GM23338 (cell line): ENCODE measurements at regions not wholly inside any gene's neighbourhood (a gene's known extent, or its start where the extent isn't known, plus 50 kb on each side); places are given as distances from the start of the nearest gene placed in this dataset.

Experiments used
- ATAC-seq: fragments of 200-7000 bp; cut with Tn5 transposase; 3 replicates; pipeline ENCODE4 v1.9.1; 2020
- DNase-seq: peaks from one replicate; pipeline ENCODE4 v3.0.0-alpha.2; 2015; ENCODE audit warnings: low spot score
- H2AFZ ChIP-seq: fragments of 200-600 bp; sonication (generic); 2 replicates; pipeline ENCODE4 v1.8.0; 2016; ENCODE audit warnings: antibody characterized with exemption, mild to moderate bottlenecking, moderate library complexity
- H3F3A ChIP-seq: fragments of 200-600 bp; sonication (generic); replicated peaks from 2 replicates; pipeline ENCODE4 v1.8.0; 2017; ENCODE audit warnings: antibody characterized with exemption, mixed run types, low read depth
- H3K27ac ChIP-seq: fragments of 200-600 bp; sonication (generic); 2 replicates; pipeline ENCODE4 v1.6.1; 2016; ENCODE audit warnings: low read depth
- H3K27me3 ChIP-seq: fragments of 200-600 bp; sonication (generic); 2 replicates; pipeline ENCODE4 v1.8.0; 2016; ENCODE audit warnings: mild to moderate bottlenecking, mixed run types, moderate library complexity; ENCODE audit not compliant: insufficient read depth
- H3K36me3 ChIP-seq: fragments of 200-600 bp; sonication (generic); 2 replicates; pipeline ENCODE4 v1.8.0; 2016; ENCODE audit warnings: mild to moderate bottlenecking; ENCODE audit not compliant: insufficient read depth
- H3K4me1 ChIP-seq: fragments of 200-600 bp; sonication (generic); 2 replicates; pipeline ENCODE4 v1.8.0; 2016; ENCODE audit warnings: mild to moderate bottlenecking, moderate library complexity; ENCODE audit not compliant: insufficient read depth
- H3K4me2 ChIP-seq: fragments of 200-600 bp; sonication (generic); 2 replicates; pipeline ENCODE4 v1.7.1; 2017; ENCODE audit warnings: mixed run types
- H3K4me3 ChIP-seq: fragments of 200-600 bp; sonication (generic); 2 replicates; pipeline ENCODE4 v1.6.1; 2016; ENCODE audit warnings: mixed run types
- H3K79me2 ChIP-seq: fragments of 200-600 bp; sonication (generic); replicated peaks from 2 replicates; pipeline ENCODE4 v1.8.0; 2017; ENCODE audit warnings: mild to moderate bottlenecking; ENCODE audit not compliant: insufficient read depth
- H3K9me2 ChIP-seq: fragments of 200-600 bp; sonication (generic); 2 replicates; pipeline ENCODE4 v1.8.0; 2017; ENCODE audit not compliant: insufficient read depth
- H4K20me1 ChIP-seq: fragments of 200-600 bp; sonication (generic); replicated peaks from 2 replicates; pipeline ENCODE4 v1.8.0; 2017; ENCODE audit warnings: mild to moderate bottlenecking; ENCODE audit not compliant: insufficient read depth
- H3K27ac Mint-ChIP-seq: 2 replicates; pipeline ENCODE4 v1.8.0; 2020; ENCODE audit warnings: inconsistent platforms, mild to moderate bottlenecking, moderate library complexity, mixed read lengths
- H3K27me3 Mint-ChIP-seq: 3 replicates; pipeline ENCODE4 v1.8.0; 2022; ENCODE audit warnings: low read depth, mild to moderate bottlenecking, moderate library complexity, mixed read lengths, inconsistent platforms; ENCODE audit not compliant: insufficient read depth, poor library complexity
- H3K36me3 Mint-ChIP-seq: 3 replicates; pipeline ENCODE4 v1.8.0; 2021; ENCODE audit warnings: low read depth, mild to moderate bottlenecking, inconsistent platforms, moderate library complexity, mixed read lengths
- H3K4me1 Mint-ChIP-seq: 3 replicates; pipeline ENCODE4 v1.8.0; 2020; ENCODE audit warnings: mild to moderate bottlenecking, inconsistent platforms, mixed read lengths
- H3K4me3 Mint-ChIP-seq: 3 replicates; pipeline ENCODE4 v1.8.0; 2021; ENCODE audit warnings: moderate library complexity, mild to moderate bottlenecking, inconsistent platforms, mixed read lengths
- H3K9me3 Mint-ChIP-seq: 3 replicates; pipeline ENCODE4 v1.8.0; 2020; ENCODE audit warnings: moderate library complexity, mild to moderate bottlenecking, inconsistent platforms, mixed read lengths
- CTCF ChIP-seq, 2 experiments: fragments of 200-600 bp in 1 of 2; sonication (generic) in 1 of 2; conservative IDR thresholded peaks; 2 replicates each; pipeline versions ENCODE4 v1.5.1 to v1.6.1; 2016 to 2017; ENCODE audit warnings: antibody characterized with exemption in 2 of 2, low read depth in 2 of 2, mild to moderate bottlenecking in 2 of 2, moderate library complexity in 1 of 2
- ETS1 ChIP-seq: IDR thresholded peaks from 2 replicates; pipeline ENCODE4 v1.6.1; 2016; ENCODE audit warnings: antibody characterized with exemption
- EZH2phosphoT487 ChIP-seq: fragments of 200-600 bp; sonication (generic); IDR thresholded peaks from one replicate; pipeline ENCODE4 v1.8.1; 2018; ENCODE audit warnings: antibody characterized with exemption; ENCODE audit not compliant: unreplicated experiment
- JUNB ChIP-seq: IDR thresholded peaks from one replicate; pipeline ENCODE4 v1.6.1; 2016; ENCODE audit warnings: antibody characterized with exemption; ENCODE audit not compliant: unreplicated experiment
- NANOG ChIP-seq: IDR thresholded peaks from 2 replicates; pipeline ENCODE4 v1.6.1; 2016; ENCODE audit warnings: antibody characterized with exemption, borderline replicate concordance
- REST ChIP-seq: IDR thresholded peaks from one replicate; pipeline ENCODE4 v1.6.1; 2018; ENCODE audit warnings: antibody characterized with exemption; ENCODE audit not compliant: unreplicated experiment
- STAT1 ChIP-seq: IDR thresholded peaks from one replicate; pipeline ENCODE4 v1.6.1; 2016; ENCODE audit warnings: antibody characterized with exemption; ENCODE audit not compliant: unreplicated experiment
- ZNF331 ChIP-seq: fragments of 250-450 bp; sonication (Bioruptor Pico); IDR thresholded peaks from 2 replicates; pipeline ENCODE4 v1.5.0; 2020; ENCODE audit warnings: low read depth, mild to moderate bottlenecking, moderate library complexity

GRCh38 chr2:22056621-22057132 is 932.9 kb downstream of the TDRD15 start:
- Histone ChIP-seq H3K27ac (no peak overlapping the region), H3F3A (no peaks in the 10 kb centered on the region), H4K20me1 (no peaks in the 10 kb centered on the region), H3K36me3 (no peaks in the 10 kb centered on the region; the same call in 1 of the 2 replicates), H3K4me2 (no peak overlapping the region), H3K9me2 (no peaks in the 10 kb centered on the region), H3K4me3 (no peak overlapping the region), H2AFZ (no peak overlapping the region), H3K4me1 (no peaks in the 10 kb centered on the region), H3K79me2 (no peaks in the 10 kb centered on the region), H3K27me3 (no peaks in the 10 kb centered on the region)
- H3K4me1 Mint-ChIP-seq = no peaks in the 10 kb centered on the region
- no peaks in the 10 kb centered on the region for H3K36me3 Mint-ChIP-seq
- H3K27me3 Mint-ChIP-seq = no peaks in the 10 kb centered on the region
- TF ChIP-seq STAT1 (no peak), EZH2phosphoT487 (no peak)
- no peak for DNase-seq
- no peak overlapping the region for H3K27ac Mint-ChIP-seq
- no peak overlapping the region for H3K4me3 Mint-ChIP-seq
- H3K9me3 Mint-ChIP-seq = no peaks in the 10 kb centered on the region
- ATAC-seq = no peak

GRCh38 chr2:22062679-22063078 is 938.9 kb downstream of the TDRD15 start:
- TF ChIP-seq ETS1 = no peak
- TF ChIP-seq EZH2phosphoT487 = no peak
- no peak for TF ChIP-seq CTCF (conservative IDR thresholded peaks at IDR 0.05; ENCODE audit: low read depth in 2 of 2)
- TF ChIP-seq NANOG = no peak
- TF ChIP-seq REST = no peak
- TF ChIP-seq JUNB = no peak
- TF ChIP-seq ZNF331 (CRISPR knock-in tag) = no peak
- peaks cover 9% of the 10 kb centered on the region; the same call in 1 of the 2 replicates for H3K4me1 ChIP-seq
- no peaks in the 10 kb centered on the region for H3F3A ChIP-seq
- Mint-ChIP-seq H3K4me3 (no peak overlapping the region), H3K27ac (no peak overlapping the region), H3K36me3 (peaks cover 22% of the 10 kb centered on the region), H3K4me1 (peaks cover 12% of the 10 kb centered on the region; the same call in 2 of the 3 replicates), H3K27me3 (no peaks in the 10 kb centered on the region), H3K9me3 (peaks cover 19% of the 10 kb centered on the region)
- no peak overlapping the region for H3K27ac ChIP-seq
- H4K20me1 ChIP-seq = no peaks in the 10 kb centered on the region
- no peak overlapping the region for H2AFZ ChIP-seq
- H3K27me3 ChIP-seq = no peaks in the 10 kb centered on the region
- H3K4me2 ChIP-seq = no peak overlapping the region
- H3K79me2 ChIP-seq = no peaks in the 10 kb centered on the region
- no peaks in the 10 kb centered on the region for H3K9me2 ChIP-seq
- H3K4me3 ChIP-seq = no peak overlapping the region
- ATAC-seq (no peak), DNase-seq (no peak)
- no peaks in the 10 kb centered on the region; the same call in 1 of the 2 replicates for H3K36me3 ChIP-seq
